DMS 273 (cell line): ENCODE measurements at regions not wholly inside any gene's neighbourhood (a gene's known extent, or its start where the extent isn't known, plus 50 kb on each side); places are given as distances from the start of the nearest gene placed in this dataset.

Experiments
- DNase-seq: peaks from one replicate; lab custom pipeline; 2025; ENCODE audit not compliant: unreplicated experiment; lab: John Stamatoyannopoulos, UW

DNA sequence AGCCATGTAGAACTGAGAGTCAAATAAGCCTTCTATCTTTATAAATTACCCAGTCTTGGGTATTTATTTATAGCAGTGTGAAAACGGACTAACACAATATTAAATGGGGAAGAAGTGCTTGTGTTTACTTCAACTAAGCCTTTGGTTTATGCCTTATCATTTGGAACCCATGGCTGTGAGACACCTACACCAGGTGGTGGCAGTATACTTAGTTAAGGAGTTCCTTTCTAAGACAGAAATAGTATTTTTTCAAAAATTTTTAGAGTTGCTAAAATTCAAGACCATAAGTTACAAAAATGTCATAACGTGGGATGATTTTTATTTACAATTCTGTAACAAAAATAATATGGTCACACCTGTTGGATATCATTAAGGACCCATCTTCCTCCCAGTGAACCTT lies 354.5 kb upstream of the SOX14 start:
- DNase-seq: peak; percentile 17

DNA sequence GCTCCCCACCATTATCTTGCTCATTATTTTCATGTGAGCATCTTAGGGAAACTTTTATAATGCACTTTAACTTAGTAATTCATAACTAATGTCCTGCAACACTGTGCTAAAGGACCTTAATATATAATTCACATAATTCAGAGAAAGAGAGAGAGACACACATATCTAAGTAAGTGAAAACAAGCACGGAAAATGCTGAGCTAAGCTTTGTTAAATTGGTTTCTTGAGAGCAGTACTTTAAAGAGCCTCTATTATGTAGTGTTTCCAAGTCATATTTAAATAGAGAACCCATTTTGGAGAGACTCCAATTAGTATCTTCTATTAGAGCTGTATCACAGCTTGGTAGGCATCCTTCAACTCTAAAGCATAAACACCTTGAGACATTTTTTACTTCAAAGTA lies 354.1 kb upstream of the SOX14 start:
- DNase-seq: no peak

- DNase-seq: no peak
Measured at GRCh38 chr3:137420198-137420995, 343.7 kb upstream of the SOX14 start.

DNA sequence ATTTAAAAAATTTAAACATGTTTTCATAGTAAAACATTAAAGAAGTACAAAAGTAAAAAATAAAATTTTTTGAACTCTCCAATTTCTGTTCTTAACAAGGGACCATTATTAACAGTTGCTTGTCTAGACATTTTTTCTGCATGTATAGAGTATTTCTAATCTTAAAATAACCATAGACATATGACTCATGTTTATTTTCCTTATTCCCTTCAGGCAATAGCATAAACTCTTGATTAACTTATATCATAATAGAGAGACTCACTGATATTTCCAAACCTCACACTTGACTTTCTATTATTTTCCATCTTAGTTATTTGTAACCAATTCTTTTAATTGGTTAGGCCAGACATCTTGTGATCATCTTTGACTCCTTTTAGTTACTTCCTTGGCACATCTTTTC lies 325.6 kb upstream of the SOX14 start:
- no peak for DNase-seq

GRCh38 chr3:137460944-137461343 lies 303.2 kb upstream of the SOX14 start:
- DNase-seq: no peak

- DNase-seq: no peak
Measured at GRCh38 chr3:137463131-137463530, 301.0 kb upstream of the SOX14 start.

DNA sequence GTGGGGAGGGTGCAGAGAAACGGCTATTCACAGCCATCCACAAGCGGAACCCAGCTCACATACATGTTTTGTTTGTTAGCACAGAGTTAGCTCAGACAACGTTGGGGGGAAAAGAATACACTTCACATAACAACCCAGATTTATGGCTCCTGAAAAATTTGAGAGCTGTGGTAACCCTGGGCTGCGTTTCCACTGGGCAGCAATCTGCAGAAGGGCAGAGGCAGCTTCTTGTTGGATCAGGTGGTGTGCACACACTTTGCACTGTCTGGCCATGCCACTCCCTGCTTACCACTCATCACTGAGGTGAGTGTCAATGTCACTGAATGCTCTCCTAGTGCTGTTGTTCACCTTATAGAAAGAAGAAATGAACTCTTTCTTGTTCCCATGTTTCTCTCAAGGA lies 299.8 kb upstream of the SOX14 start:
- DNase-seq: peak; percentile 42

- peak; percentile 42 for DNase-seq
Measured at GRCh38 chr3:137468446-137468845, 295.7 kb upstream of the SOX14 start.

- DNase-seq: no peak
Measured at GRCh38 chr3:137469263-137469662, 294.9 kb upstream of the SOX14 start.

GRCh38 chr3:137471130-137471529 lies 293.0 kb upstream of the SOX14 start:
- DNase-seq: no peak

DNA sequence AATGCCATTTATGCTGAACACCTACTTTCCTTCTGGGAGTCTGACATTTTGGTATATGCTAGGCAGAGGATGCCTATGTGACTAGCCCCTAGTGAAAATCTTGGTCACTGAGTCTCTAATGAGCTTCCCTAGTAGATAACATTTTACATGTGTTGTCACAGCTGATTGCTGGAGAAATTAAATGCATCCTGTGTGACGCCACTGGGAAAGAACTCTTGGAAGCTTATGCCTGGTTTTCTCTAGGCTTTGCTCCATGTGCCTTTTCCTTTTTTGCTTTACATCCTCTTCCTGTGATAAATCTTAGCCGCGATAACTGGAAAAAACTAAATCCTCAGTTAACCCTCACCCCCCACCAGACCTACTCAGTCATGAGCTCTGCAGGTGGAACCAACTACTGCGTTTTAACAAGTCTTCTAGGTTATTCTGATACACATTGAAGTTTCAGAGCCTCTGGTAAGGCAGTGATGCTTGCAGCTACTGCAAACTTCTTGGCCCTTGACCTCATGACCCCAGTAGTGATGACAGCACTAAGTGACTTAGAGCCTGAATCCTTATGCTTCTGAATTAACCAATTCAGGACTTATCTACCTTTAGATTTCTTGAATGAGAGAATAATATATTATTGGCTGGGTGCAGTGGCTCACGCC lies 292.4 kb upstream of the SOX14 start:
- DNase-seq: no peak

DNA sequence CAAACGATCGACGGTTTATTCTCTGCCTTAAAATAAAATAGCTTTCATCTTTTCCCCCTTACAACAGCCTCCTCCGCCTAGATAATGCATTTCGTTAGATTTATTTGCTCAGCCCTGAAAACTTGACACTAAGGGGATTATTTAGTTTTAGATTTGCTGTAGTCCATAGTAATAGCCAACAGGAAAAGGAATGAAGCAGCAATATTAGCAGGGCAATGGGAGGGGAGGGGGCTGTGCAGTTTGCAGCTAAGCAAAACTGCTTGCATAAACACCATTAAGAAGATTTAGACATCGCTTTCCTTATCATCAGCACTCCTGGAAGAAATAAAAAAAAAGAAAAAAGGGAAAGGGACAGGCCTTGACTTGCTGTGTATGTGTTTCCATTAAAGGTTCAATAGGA lies 286.5 kb upstream of the SOX14 start:
- DNase-seq: no peak

- DNase-seq: peak; percentile 22
Measured at GRCh38 chr3:137509354-137510045, 254.6 kb upstream of the SOX14 start.

DNA sequence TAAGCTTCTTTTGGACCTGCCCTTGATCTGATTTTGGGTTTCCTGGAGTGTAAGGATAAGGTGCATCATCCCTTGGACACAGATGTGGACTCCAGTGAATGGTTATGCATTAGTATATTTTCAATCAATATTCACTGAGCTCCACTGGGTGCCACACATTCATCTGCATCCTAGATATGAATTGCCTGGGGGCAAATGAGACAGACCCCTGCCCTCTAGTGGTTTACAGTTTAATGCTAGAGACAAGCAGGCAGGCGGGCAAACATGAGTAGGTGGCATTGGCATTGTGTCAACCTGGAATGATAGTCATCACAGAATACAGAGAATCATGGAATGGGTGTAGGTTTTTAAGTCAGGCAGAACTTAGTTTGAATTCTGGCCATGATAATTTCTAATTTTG lies 252.5 kb upstream of the SOX14 start:
- DNase-seq: peak; percentile 33

DNA sequence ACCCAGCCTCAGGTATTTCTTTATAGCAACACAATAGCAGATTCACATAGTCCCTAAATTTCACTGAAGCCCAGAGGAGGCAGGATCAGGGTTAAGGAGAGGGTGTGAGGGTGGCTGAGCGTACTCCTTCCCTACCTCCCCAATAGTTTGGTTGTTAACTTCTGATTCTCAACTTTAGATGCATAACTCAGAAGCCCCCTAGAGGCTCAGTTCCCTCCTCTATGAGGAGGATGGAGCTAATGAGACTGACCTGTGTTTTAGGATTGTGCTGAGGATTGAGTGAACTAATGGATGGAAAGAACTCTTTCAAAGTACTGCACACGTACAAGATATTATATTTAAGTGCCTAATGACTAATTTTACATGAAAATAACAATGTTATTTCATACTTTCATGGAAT lies 249.3 kb upstream of the SOX14 start:
- DNase-seq: peak; percentile 26

- DNase-seq: no peak
Measured at GRCh38 chr3:137519602-137520001, 244.5 kb upstream of the SOX14 start.

GRCh38 chr3:137524751-137525150 lies 239.4 kb upstream of the SOX14 start:
- no peak for DNase-seq

DNA sequence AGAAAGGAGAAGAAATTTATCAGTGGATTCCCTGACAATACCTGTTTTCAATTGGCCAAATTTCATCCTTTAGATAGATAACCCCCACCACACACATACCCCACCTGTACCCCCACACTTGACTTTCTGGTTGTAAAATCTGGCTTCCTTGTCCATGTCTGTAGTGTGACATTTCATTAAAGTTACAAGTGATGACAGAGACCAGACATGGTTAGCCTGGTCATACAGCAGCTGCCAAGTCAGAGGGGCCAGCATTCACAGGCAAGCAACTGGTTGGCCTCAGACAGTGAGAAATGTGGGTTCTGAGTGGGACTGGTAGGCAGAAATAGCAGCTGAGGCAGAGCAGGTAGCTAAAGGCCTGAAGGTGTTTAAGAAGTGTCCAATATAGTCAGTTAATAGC lies 238.6 kb upstream of the SOX14 start:
- no peak for DNase-seq

- no peak for DNase-seq
Measured at GRCh38 chr3:137542049-137542448, 222.1 kb upstream of the SOX14 start.

- no peak for DNase-seq
Measured at GRCh38 chr3:137554242-137554641, 209.9 kb upstream of the SOX14 start.

GRCh38 chr3:137568880-137569279 lies 195.2 kb upstream of the SOX14 start:
- no peak for DNase-seq

GRCh38 chr3:137572931-137573330 lies 191.2 kb upstream of the SOX14 start:
- DNase-seq: no peak
